DMS 273 (cell line): ENCODE measurements at regions not wholly inside any gene's neighbourhood (a gene's known extent, or its start where the extent isn't known, plus 50 kb on each side); places are given as distances from the start of the nearest gene placed in this dataset.
A peak's percentile ranks its signal among the peaks of the same experiment; 100 is the strongest.

Experiments
- DNase-seq: peaks from one replicate; lab custom pipeline; 2025; ENCODE audit not compliant: unreplicated experiment; lab: John Stamatoyannopoulos, UW

- DNase-seq: no peak
Measured at GRCh38 chr4:11271263-11271662, 157.4 kb downstream of the HS3ST1 start.

GRCh38 chr4:11268149-11268548 is 160.5 kb downstream of the HS3ST1 start:
- DNase-seq: no peak

DNA sequence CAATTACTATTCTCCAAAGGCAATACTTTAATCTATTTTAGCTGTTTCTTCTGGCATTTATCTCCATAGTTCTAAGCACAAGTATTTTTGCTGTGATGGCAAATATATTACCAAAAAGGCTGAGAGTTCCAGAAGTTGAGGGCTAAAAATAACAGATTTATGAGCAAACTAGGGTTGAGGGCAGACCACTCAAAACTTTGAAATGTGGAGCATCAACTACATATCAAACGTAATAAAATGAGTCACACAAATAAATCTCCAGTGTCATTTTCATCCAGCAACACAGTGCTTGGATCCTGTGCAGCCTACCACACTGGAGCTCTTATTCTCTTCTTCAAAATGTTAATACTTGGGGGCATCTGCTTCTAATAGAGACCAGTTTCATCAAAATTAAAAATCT is 163.9 kb downstream of the HS3ST1 start:
- no peak for DNase-seq

DNA sequence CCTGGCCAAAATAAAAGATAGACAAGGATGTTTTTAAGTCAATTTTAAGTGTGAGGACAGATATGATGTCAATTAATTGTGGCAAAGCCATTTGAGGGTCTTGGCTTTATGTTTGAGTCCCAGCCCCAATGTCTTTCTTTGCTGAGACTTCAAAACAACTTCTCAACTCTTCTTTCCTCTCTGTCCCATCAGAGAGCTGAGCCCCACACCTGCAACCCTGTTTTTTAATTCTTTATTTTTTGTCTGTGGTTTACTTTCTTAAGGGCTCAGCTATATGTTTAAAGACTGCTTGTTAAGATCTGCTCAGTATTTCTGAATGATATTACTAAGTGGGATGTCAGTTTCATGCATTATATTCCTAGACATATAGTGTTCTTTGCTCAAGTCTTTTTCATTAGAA is 164.3 kb downstream of the HS3ST1 start:
- no peak for DNase-seq

GRCh38 chr4:11263208-11263607 is 165.5 kb downstream of the HS3ST1 start:
- no peak for DNase-seq

DNA sequence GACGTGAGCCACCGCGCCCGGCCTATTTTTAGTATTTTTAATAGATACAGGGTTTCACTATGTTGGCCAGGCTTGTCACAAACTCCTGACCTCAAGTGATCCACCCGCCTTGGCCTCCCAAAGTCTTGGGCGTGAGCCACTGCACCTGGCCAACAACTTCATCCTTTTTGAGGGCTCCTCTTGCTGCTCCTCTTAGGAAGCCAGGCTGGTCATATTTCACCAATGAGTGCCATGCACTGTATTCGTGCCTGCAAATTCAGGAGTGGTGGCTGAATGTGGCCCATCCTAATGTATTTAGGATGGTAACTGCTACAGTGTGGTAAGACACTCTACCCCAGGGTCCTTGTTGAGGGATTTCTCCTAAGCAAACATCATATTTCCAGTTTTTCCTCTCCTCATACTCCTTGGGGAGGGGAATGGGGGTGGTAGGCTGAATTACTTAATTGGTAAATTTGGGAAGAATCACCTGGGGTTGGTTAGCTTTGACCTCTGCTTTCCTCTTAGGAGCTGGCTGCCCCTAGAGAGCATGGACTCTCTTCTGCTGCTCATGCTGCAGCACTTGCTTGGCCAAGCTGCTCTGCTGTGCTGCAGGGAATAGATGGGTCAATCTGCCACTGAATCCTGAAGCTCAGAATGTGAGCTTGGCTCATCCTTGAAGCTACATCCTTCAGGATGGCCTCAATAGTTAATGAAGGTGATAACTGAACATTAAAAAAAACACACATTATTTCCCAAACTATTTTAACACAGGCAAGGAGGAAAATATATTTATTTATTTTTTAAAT is 167.4 kb downstream of the HS3ST1 start:
- DNase-seq: no peak

DNA sequence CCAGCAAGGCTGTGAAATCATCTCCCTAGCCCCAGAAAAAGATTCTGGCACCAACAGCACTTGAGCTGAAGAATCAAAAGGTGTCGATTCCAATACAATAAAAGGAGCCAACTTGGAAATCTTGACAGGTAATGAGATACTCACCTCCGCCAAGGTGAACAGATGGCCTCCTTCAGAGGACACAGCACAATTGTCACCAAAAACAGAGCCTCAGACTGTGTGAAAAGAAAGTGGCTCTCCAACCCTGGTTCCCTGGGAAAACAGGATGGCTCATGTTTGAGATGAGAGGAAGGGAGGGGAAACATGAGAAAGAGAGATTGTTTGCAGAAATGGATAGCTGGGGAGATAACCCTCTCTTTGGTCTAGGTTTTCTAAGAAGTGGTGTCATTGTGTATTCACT is 168.9 kb downstream of the HS3ST1 start:
- DNase-seq: no peak

DNA sequence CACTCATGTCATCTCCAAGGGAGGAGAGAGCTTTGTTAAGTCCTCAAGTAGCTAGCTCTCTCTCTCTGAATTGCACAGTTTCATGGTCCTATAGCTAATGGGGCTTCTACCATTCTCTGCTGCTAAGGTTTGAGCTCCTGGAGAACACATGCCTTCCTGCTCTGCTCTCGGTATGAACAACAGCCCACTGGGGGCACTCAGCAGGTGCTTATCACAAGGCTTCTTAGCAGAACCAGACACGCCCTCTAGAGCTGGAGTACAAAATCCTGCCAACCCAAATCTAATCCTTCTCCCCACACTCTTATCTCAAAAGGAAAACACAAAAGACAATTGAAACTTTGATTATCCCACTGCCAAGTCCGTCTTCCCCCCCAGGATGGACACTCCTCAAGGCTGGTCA is 176.5 kb downstream of the HS3ST1 start:
- DNase-seq: no peak

DNA sequence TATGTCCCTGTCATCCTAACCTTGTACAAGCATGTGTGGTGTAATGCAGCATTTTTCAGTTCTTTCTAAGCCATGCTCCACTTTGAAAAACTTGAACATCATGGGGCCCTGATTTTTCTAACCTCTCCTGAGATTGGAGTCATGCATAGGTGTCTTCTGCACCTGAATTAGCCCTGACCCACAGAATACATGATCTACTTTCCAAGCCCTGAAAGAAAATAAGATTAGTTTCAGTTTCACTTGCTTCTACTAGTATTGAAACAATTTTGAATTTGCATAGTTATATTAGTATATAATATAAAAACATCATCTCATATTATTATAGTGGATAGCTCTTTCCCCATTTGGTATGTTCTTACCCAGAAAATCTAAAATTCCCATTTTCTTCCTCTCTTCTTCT is 178.2 kb downstream of the HS3ST1 start:
- no peak for DNase-seq

- no peak for DNase-seq
Measured at GRCh38 chr4:11232015-11232414, 196.7 kb downstream of the HS3ST1 start.

GRCh38 chr4:11230866-11231265 is 197.8 kb downstream of the HS3ST1 start:
- no peak for DNase-seq

DNA sequence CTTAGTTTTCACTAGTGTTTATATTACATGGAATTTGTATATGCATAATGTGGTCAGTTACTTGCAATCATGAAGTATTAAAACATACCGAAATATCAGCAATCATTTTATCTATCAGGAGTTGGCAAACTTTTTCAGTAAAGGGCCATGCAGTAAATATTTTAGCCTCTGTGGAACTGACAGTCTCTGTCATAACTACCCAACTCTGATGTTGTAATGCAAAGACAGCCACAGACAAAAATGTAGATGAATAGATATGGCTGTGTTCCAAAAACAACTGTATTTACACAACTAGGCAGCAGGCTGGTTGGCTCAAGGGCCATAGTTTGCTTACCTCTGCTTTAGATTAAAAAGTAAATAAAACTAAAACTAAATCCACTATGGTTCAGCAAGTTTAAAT is 200.2 kb downstream of the HS3ST1 start:
- no peak for DNase-seq

GRCh38 chr4:11223311-11223710 is 205.4 kb downstream of the HS3ST1 start:
- no peak for DNase-seq

- peak; percentile 53 for DNase-seq
Measured at GRCh38 chr4:11218692-11219091, 210.0 kb downstream of the HS3ST1 start.

DNA sequence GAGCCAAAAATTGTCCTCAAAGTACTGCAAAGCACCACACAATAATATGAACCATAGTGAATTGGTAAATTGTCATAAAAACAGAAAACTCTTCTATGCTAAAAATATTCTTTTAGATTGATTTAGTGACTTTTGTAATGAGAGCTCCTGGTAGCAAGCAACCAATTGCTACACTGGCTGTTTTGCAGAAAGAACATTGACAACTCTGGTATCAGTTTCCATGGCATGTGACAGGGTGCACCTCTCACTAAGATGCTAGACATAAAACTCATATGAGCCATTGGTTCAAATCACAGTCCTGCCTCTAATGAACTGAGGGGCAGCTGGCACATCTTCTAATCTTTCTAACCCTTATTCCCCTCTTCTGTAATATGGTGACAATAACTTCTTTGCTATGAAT is 212.2 kb downstream of the HS3ST1 start:
- DNase-seq: no peak

GRCh38 chr4:11214281-11214680 is 214.4 kb downstream of the HS3ST1 start:
- no peak for DNase-seq

- DNase-seq: peak; percentile 1
Measured at GRCh38 chr4:11209826-11210225, 218.9 kb downstream of the HS3ST1 start.

- DNase-seq: no peak
Measured at GRCh38 chr4:11201256-11201655, 227.4 kb downstream of the HS3ST1 start.

- DNase-seq: no peak
Measured at GRCh38 chr4:11198516-11199305, 230.0 kb downstream of the HS3ST1 start.

DNA sequence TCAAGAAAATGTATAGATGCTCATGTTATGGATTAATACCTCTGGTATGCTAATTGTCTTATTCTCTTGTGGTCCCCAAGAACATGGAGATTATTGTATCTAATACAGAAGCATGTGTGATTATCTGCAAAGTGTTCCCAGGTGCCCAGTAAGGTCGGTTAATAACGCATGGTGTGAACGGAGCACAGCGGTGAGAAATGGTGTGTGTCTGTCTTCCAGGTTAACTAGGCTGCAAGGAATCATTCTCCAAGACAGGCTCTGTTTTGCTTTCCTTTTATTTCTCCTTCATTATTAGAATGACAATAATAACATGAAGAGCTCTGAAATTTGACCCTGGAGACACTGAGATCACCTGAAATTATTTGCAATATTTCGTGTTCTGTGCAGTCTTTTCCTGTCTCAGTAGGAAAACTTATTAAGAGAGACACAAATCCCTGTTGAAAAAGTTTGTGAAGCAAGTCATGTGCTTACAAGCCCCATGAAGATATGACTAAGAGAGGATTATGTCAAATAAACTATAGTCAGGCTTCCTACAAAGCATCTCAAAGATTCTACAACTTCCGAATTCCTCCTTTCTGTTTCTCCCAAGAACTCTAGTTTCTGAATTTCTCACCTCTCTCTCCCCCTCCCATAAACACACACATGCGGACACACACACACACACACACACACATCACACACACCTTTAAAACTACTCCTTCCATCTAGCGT is 230.9 kb downstream of the HS3ST1 start:
- DNase-seq: no peak

DNA sequence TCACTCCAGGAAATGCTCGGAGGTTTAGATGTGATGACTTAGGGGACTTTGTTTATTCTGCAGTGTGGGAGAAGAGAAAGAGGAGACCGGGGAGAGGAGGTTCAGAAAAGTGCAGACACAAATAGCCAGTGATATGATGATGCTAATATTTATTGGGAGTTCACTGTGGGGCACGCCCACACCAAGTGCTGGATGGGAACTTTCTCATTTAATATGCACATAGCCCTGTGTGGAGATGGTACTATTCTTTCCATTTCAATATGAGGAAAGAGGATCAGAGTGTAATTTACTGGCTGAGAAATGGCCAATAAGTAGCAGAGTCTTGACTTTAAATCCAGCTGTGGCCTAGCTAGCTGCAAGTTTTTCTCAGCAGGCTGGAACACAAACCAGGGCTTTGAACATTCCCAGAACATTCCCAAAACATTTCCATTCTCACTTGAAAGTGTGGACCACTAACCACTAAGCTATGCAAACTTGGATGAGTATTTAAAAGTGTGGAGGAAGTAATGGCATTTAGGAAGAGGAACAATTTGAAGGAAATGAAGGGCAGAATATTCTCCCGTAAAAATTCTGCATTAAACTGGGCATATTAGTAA is 231.7 kb downstream of the HS3ST1 start:
- DNase-seq: no peak
